HG03520 (cell line): ENCODE measurements at regions not wholly inside any gene's neighbourhood (a gene's known extent, or its start where the extent isn't known, plus 50 kb on each side); places are given as distances from the start of the nearest gene placed in this dataset.
"Not testable (repeated sequence)": the region's sequence is repeated elsewhere in the genome, so short reads cannot be mapped to it uniquely, and the experiment has no call there.

Experiments used
- ATAC-seq: cut with Tn5 transposase; IDR thresholded peaks from one replicate; pipeline ENCODE4 v1.9.1; 2021; ENCODE audit warnings: mild to moderate bottlenecking, moderate library complexity; ENCODE audit not compliant: unreplicated experiment

DNA sequence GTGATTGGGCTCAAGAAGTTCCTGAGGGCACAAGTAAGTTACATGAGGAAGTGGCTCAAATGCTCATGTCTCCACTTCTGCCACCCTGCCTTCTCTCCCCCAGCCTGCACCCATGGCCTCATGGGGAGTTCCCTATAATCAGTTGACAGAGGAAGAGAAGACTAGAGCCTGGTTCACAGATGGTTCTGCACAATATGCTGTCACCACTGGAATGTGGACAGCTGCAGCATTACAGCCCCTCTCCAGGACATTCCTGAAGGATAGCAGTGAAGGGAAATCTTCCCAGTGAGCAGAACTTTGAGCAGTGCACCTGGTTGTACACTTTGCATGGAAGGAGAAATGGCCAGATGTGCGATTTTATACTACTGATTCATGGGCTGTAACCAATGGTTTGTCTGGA lies 352.3 kb downstream of the C12orf75 start:
- ATAC-seq = not testable (repeated sequence)

DNA sequence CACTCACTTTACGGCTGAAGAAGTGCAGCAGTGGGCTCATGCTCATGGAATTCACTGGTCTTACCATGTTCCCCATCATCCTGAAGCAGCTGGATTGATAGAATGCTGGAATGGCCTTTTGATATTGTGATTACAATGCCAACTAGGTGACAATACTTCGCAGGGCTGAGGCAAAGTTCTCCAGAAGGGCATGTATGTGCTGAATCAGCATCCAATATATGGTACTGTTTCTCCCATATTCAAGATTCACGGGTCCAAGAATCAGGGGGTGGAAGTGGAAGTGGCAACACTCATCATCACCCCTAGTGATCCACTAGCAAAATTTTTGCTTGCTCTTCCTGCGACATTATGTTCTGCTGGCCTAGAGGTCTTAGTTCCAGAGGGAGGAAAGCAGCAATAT lies 353.3 kb downstream of the C12orf75 start:
- not testable (repeated sequence) for ATAC-seq

DNA sequence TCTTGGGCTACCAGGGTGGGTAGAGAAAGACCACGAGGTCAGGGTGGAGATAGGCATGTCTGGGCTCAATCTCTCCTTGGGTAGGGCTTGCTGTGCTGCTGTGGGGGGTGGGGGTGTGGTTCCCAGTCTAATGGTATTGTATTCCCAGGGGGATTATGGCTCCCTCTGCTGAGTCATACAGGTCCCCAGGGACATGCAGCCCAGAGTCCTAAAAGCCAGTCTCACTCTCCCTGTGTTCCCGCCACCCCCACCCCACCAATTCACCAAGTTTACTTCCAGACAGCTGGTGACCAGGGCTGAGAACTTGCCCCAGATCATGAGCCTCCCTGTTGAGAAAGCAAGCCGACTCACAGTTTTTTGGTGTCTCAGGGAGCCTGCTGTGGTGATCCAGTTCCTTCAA lies 367.6 kb downstream of the C12orf75 start:
- no peak for ATAC-seq

DNA sequence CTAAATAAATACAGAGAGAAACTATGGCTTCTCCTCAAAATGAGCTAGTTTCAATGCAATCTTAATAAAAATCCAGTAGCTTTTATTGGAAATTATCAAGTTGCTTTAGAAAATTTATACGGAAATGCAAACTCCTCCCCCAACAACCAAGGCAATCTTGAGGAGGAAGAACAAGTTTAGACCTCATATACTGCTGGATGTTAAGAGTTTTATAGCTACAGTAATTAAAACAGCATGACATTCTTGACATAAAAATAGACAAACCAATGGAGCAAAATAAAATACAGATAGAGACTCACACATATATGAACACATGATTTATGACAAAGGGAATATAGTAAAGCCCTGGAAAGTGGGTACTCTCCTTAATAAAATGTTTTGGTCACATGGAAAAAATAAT lies 368.7 kb downstream of the C12orf75 start:
- ATAC-seq = no peak

DNA sequence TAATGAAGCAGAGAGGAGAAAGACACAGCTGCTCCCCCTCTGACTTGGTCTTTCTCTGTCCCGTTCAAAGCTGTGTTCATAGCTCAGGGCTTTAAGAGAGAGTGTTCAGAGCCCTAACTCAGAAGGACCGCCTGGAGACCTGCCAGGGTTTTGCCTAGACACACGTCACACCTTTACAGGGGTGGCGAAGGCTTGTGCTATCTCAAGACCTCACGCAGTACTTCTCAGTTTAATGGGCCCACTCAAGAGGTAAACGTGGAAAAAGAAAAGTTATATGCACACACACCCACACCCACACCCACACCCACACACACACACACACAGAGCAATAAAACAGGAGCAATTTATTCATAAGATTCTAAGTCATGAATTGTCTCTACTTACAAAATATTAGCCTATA lies 374.3 kb downstream of the C12orf75 start:
- ATAC-seq = no peak

DNA sequence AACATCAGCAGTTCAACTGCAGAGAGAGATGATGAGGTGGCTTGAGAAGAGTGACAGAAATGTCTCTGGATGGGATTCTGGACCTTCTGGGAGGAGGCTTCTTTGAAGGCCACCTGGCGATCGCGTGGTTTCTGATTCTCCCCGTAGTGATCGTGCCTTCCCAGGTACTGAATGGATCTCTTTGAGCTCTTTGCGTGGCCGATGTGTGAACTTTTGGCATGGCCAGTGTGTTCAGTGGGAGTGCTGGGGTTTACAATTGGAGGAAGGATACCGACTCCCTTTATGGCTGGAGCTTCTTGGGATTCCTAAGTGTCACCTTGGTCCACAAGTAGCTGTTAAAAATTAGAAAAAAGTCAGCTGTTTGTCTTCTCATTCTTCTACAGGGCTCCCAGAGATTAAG lies 374.7 kb downstream of the C12orf75 start:
- no peak for ATAC-seq

DNA sequence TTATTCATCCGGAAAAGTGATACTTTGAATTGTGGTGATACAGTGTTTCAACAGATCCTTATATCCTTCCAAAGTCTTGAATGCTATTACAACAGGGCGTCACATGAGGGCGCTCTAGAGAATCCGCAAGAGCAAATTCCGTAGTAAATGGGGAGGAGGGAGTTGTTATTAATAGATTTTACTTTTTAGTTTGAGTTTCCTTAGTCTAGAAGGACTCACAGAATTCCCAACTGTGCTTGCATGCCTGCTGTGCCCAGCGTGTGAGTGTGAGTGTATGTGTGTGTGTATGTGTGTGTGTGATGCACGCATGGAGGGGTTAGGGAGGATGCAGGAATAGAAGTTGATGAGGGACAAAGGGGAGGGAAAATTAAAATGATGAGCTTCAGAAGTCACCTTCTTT lies 375.3 kb downstream of the C12orf75 start:
- no peak for ATAC-seq

DNA sequence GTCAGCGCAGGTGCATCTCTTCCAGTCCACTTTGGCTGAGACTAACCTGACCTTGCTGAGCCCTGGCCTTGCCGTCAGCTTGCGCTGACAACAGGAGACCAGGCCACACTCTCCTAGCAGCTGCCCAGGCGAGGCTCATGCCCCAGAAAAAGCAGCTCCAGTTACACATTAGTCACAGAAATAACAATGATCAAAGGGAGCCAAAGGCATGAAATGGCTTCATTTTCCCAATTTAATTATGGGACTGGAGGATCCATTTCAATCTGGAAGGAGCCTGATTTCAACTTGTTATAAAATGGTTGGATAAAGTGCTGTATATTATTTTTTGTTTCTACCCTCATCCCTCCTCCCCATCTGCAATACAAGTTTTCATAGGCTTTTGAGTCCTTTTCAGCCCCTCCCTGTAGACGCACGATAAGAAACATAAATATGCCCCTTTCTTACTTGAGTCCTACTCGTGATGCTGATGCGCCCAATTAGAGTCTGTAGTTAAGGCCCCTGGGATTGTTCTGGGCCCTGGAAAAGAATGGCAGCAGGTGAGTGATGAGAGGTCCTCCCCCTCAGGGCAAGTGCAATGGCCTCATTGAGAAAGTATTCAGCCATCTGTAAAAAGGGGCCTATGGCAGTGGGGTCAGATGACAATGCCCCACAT lies 376.0 kb downstream of the C12orf75 start:
- ATAC-seq = no peak

DNA sequence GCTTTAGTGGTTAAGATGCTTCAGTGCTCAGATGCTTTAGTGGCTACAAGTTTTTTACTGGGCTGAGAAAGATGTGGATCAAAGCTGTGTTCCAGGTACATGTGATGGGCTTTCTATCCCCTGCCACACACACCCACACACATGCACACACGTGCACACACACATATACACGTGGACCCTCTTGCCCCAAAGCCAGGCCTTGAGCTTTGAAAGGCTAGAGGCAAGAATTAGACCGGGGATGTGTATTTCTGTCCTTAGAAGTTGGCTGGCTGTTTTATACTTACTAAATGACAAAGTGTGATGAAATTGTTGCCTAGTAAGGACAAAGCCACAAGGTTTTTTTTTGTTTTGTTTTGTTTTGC lies 376.5 kb downstream of the C12orf75 start:
- no peak for ATAC-seq

DNA sequence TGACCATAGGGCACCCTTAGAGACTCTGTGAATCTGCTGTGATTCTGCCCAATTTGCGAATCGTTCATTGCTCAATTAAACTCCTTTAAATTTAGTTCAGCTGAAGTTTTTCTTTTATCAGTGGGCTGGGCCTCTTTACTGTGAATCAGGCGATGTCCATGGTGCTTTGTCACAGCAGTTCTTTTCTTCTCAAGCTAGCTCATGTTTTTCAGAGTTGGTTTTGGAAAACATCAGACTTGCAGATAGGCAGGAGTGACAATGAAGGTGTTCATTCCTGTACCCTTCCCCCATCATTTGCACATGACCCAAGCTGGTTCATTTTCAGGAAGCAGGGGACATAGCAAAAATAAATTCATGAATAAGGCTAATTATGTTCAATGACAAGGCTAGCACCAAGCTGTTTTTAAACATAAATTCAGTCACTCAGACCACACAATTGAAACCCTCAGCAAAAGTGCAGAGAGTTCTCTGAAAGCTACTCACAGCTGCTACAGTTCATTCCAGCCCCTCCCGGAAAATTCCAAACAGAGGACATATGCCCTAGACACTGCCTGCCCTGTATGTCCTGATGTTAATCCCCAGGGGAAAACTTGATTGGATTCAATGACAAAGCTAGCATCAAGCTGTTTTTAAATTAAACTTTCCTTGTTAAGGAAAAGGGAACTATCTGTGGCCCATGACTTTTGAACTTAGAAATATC lies 383.3 kb downstream of the C12orf75 start:
- ATAC-seq = no peak

DNA sequence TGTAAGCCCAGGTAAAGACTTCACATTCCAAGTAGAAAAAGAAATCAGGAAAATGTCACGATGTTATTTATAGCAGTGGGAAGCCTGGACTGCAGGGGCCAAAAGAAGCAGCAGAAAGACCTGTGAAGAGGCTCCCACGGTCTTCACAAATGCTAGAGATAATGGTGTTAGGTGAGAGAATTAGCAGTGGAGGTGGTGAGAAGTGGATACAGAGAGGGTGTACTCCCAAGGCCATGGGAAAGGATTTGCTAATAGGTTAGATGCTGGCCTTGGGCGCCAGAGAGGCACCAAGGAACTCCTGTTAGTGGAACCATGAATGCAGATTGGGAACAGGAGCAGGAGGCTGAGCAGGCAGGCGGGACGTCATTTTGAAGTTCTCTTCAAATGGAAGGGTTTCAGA lies 386.1 kb downstream of the C12orf75 start:
- no peak for ATAC-seq

DNA sequence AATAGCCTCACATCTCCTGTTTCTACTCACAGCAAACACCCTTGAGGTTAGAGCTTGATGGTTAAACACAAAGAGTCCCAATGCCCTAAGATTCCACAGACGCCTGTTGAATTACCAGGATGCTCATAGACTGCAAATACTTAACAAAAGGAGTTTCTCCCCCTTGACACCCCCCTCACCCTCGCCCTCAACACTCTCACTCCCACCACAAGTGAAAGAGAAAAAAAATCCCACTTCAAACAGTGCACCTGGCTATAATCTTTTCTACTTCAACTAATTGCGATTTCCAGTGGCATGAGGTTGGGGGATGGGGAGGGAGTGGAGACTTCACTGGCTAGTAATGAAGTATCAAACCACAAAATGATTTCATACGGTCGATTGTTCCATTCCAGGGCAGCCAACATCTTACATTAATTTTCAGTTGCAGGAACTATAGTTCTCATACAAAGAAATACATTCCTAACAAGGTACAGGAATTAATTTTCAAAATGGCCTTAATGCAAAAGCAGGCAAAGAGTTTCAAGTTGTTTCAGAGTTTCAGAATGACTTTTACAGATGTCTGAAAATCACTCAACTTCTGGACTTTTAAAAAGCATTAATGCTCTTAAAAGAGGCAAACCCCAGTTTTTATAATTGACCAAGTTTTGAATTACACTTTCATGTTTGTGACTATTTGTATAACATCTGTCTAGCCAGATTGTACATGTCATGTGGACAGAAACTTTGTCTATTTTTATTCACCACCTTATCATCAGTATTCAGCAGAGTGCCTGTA lies 390.7 kb downstream of the C12orf75 start:
- peak; percentile 64 for ATAC-seq

DNA sequence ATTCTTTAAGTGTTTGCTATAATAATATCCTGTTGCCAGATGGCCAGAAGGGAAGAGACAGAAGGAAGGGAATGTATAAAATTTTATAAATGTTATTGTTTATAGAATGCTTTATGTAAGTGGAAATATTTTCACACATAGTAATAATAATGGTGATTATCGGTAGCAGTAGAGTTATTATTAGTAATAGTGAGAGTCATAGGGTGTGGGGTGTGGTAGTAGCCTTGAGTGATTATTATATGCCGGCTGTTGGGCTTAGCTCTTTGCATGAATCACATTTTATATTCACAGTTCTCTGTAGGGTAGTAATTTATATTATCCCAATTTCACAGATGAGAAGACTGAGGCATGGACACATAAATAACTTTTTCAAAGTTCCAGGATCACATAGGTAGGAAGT lies 391.4 kb downstream of the C12orf75 start:
- ATAC-seq = peak; percentile 59

DNA sequence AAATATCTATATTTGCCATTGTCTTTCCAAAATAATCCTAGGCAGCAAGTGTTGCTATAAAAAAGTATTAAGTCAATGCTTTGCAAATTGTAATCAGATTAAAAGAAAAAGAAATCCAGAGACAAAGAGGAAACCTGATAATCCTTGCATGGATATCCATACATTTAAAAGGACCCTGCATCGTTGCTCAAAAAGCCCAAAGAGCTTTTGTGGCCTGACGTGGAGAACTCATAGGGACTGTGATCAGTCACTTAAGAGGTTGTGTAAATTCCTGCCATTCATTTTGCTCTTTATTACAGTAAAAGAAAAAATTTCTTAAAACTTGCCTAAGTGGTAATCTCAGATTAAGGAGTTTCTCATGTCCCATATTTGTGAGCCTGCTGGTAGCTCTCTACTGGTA lies 392.6 kb downstream of the C12orf75 start:
- ATAC-seq = no peak

DNA sequence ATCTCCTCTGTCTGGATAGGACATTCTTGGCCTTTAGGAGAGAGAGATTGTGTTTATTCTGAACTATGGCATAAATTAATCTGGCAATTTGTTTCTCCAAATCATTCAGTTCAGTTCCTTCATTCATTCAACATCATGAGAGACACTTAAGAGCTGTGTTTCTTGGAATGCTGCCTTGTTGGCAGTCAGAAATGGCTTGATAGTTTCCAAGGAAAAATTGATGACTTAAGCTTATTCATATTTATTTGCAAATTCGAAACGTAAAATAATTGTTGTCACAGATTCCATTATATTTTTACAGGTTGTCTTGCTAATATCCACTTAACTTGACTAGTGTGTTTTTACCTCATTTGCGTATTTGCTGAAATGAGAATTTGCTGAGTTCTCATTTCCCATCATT lies 393.0 kb downstream of the C12orf75 start:
- no peak for ATAC-seq

DNA sequence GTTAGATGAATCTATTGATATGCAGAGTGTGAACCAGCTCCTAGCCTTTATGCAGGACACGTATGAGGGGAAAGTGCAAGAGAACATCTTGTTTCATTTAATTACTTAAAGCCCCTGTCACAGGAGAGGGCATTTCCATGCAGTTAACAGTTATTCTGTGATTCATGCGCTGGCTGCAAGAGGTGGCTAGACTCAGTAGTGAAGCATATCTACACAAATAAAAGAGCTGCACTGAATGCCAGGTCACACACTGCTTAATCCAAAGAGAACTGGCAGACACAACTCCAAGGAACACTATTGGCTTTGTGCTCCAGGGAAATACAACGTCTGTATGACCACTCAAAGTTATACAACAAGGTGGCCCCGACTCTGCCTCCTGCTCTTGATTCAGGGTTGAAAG lies 394.1 kb downstream of the C12orf75 start:
- no peak for ATAC-seq

DNA sequence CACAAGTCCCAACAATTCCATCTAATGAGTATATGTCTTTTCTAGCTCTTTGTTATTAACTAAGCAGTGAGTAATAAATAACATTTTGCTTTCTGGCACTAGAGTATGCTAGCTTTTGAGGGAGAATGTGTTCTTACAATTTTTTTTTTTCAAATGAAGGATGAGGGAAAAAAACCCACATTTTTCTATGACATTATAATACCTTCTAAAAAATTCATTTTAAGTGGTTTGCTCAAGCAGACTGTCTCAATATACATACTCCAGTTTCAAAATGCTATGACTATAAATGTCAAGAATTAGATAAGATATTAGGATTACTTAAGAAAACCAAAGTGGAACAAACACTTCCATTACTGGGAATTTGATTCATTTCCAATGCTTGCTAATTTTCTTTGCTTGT lies 394.6 kb downstream of the C12orf75 start:
- no peak for ATAC-seq

DNA sequence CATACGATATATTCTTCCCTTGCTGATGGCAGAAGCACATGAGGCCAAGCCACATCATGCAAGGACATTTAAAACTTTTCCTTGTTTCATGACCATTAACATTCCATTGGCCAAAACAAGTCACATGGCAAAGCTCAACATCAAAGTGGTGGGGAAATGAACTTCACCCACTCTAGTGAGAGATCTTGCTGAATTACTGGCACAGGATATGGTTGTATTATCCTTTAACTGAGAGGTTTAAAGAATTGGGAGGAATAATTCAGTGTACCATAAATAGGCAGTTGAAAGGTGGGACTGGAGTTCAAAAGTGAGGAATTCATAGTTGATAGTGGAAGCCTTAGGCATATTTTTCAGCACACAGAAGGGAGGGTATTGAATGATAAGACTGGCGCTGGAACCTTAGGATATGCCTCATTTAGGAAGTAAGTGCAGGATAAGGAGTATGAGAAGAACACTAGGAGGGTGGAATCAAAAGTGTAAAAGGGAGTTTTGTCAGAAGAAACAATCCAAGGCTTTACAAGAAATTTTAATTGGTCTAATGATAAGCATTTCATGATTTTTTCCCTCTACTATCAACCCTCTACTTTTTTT lies 398.8 kb downstream of the C12orf75 start:
- no peak for ATAC-seq

DNA sequence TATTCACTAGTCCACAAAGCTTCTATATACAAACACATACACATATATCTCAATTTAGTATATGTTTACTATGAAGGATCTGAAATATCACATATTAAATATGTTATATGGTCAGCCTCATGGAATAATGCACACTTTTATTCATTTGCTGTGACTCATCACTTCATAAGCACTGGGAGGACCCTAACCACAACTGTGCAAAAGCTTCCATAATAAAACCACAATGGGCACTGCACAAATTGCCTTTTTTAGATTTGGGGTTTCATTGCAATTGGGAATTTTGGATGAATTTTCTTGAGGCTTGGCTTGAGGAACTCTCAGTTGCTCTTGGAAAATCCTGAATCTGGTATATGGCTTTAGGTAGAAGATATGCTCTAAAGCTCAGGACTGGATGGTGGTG lies 399.4 kb downstream of the C12orf75 start:
- no peak for ATAC-seq

DNA sequence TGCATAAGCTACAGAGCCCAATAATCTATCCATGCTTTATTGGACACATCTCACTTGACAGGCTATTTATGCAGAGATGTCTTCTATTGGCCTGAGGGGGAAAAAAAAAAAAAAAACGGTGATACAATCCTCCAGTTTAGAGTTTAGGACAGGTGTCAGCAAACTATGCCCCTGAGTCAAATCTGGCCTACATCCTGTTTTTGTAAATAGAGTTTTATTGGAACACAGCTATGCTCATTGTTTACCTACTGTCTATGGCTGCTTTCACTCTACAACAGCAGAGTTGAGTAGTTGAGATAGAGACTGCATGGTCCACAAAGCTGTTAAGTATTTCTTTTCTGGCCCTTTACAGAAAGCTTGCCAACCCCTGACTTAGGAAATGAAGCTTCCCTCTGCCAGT lies 403.1 kb downstream of the C12orf75 start:
- no peak for ATAC-seq

DNA sequence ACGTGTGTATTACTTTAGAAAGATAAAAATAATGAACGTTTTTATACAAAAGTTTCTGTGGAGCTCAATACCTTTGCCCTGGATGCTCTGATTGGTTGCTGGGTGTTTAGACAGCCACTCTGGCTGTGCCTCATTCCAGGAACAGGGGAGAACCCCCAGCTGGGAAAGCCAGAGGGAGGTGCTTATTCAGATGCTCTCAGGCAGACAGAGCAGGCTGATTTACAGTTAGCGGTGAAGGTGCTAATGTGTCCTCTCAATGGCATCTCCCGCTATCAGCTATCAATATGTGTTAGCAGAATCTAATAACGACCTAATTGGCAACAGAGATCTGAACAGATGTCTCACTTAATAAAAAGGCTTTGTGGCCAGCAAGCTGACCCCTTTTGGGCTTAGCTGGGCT lies 402.3 kb downstream of the NUAK1 start:
- no peak for ATAC-seq

DNA sequence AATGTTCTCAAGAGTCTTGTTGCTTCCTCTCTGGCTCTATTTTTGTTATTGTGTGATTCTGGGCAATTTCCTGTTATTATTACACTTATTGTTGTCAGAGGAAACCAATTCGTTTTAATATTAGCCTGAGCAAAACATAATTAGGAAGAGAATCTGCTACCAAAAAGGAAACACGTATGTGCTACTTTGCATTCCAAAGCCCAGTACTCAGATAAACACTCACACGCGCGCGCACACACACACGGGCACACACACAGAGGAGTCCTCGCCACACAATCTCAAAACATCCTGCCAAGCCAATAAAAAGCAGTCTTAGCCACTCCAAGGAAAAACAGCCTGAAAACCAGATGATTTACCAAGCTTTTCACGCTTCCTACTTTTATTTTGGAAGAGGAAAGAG lies 400.7 kb downstream of the NUAK1 start:
- ATAC-seq = no peak
